ENCODE measurements at regions not wholly inside any gene's neighbourhood (a gene's known extent, or its start where the extent isn't known, plus 50 kb on each side); places are given as distances from the start of the nearest gene placed in this dataset.
A peak's percentile ranks its signal among the peaks of the same experiment; 100 is the strongest.

GRCh38 chr1:58307431-58307830 lies 239.1 kb downstream of the OMA1 start:
- Mint-ChIP-seq H3K9me3 (no peaks in the 10 kb centered on the region), H3K4me1 (no peaks in the 10 kb centered on the region), H3K4me3 (no peak overlapping the region), H3K27ac (no peak overlapping the region), H3K36me3 (no peaks in the 10 kb centered on the region)
- no peak for DNase-seq (ENCODE audit: low spot score in 2 of 2)
- no peak for ATAC-seq

DNA sequence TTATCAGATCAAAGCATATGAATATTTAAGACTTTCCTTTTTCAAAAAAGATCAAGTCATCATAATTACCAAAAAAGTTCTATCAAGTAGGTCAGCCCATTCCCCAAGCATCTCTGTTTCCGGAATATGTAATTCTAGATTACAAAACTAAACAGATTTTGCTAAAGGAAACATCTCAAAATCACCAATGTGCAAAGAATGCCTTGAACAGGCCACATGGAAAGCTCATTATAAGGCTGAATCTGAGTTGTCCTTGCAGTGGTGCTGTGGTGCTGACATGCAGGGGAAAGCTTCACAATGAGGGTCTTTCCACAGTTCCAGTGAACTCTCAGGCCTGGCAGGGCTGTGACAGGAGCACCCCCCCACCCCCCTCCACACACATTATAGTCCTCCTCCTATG lies 240.9 kb downstream of the OMA1 start:
- no peaks in the 10 kb centered on the region for H3K9me3 Mint-ChIP-seq
- H3K4me1 Mint-ChIP-seq, result peaks cover 3% of the 10 kb centered on the region
- DNase-seq (ENCODE audit: low spot score in 2 of 2) (no peak), ATAC-seq (no peak)
- no peak overlapping the region for H3K4me3 Mint-ChIP-seq
- H3K27ac Mint-ChIP-seq, result peak overlapping the region; percentile 20
- H3K36me3 Mint-ChIP-seq, result no peaks in the 10 kb centered on the region

GRCh38 chr1:58304346-58304975 lies 242.1 kb downstream of the OMA1 start:
- peaks cover 9% of the 10 kb centered on the region for H3K4me1 Mint-ChIP-seq
- ATAC-seq (no peak), DNase-seq (ENCODE audit: low spot score in 2 of 2) (no peak)
- no peak overlapping the region for H3K27ac Mint-ChIP-seq
- no peak overlapping the region for H3K4me3 Mint-ChIP-seq
- H3K9me3 Mint-ChIP-seq, result no peaks in the 10 kb centered on the region
- no peaks in the 10 kb centered on the region for H3K36me3 Mint-ChIP-seq

- Mint-ChIP-seq H3K36me3 (no peaks in the 10 kb centered on the region), H3K9me3 (no peaks in the 10 kb centered on the region), H3K4me3 (no peak overlapping the region), H3K27ac (no peak overlapping the region), H3K4me1 (peaks cover 9% of the 10 kb centered on the region)
- DNase-seq (ENCODE audit: low spot score in 2 of 2) (no peak), ATAC-seq (no peak)
Observed at GRCh38 chr1:58303841-58304240, 242.7 kb downstream of the OMA1 start.

DNA sequence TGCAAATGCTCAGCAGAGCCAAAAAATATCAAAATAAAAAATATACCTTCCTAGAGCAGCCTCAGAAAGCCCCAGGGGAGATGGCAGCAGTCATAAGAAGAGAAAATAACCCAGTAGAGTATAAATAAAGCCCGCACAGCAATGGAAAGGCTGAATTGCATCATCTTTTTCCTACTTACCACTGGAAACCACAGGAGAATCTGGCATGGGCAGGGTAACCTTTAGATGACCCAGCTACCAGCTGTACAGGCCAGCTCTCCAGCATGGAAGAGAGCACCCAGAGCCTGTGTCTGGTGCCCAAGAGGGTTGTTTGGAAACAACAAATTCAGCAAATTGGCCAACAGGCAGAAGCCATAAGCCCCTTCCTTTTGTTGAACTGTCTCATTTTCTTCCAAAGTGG lies 253.1 kb downstream of the OMA1 start:
- H3K36me3 Mint-ChIP-seq, result no peaks in the 10 kb centered on the region
- H3K27ac Mint-ChIP-seq, result no peak overlapping the region
- DNase-seq (ENCODE audit: low spot score in 2 of 2), result no peak
- no peak for ATAC-seq
- no peaks in the 10 kb centered on the region for H3K9me3 Mint-ChIP-seq
- H3K4me1 Mint-ChIP-seq, result no peaks in the 10 kb centered on the region
- no peak overlapping the region for H3K4me3 Mint-ChIP-seq

- ATAC-seq, result no peak
- Mint-ChIP-seq H3K4me1 (no peaks in the 10 kb centered on the region), H3K27ac (no peak overlapping the region), H3K36me3 (no peaks in the 10 kb centered on the region), H3K4me3 (no peak overlapping the region), H3K9me3 (no peaks in the 10 kb centered on the region)
- no peak for DNase-seq (ENCODE audit: low spot score in 2 of 2)
Observed at GRCh38 chr1:58290685-58291372, 255.7 kb downstream of the OMA1 start.

GRCh38 chr1:58288624-58289142 lies 257.8 kb downstream of the OMA1 start:
- Mint-ChIP-seq H3K9me3 (no peaks in the 10 kb centered on the region), H3K36me3 (no peaks in the 10 kb centered on the region), H3K27ac (no peak overlapping the region), H3K4me3 (no peak overlapping the region), H3K4me1 (no peaks in the 10 kb centered on the region)
- DNase-seq (ENCODE audit: low spot score in 2 of 2) (no peak), ATAC-seq (no peak)

- DNase-seq (ENCODE audit: low spot score in 2 of 2), result no peak
- Mint-ChIP-seq H3K36me3 (no peaks in the 10 kb centered on the region), H3K4me3 (no peak overlapping the region), H3K27ac (no peak overlapping the region), H3K9me3 (no peaks in the 10 kb centered on the region), H3K4me1 (no peaks in the 10 kb centered on the region)
- ATAC-seq, result no peak
Observed at GRCh38 chr1:58287894-58288623, 258.5 kb downstream of the OMA1 start.

- Mint-ChIP-seq H3K27ac (no peak overlapping the region), H3K4me3 (no peak overlapping the region), H3K36me3 (no peaks in the 10 kb centered on the region), H3K4me1 (no peaks in the 10 kb centered on the region), H3K9me3 (no peaks in the 10 kb centered on the region)
- no peak for ATAC-seq
- no peak for DNase-seq (ENCODE audit: low spot score in 2 of 2)
Observed at GRCh38 chr1:58284225-58284510, 262.4 kb downstream of the OMA1 start.

DNA sequence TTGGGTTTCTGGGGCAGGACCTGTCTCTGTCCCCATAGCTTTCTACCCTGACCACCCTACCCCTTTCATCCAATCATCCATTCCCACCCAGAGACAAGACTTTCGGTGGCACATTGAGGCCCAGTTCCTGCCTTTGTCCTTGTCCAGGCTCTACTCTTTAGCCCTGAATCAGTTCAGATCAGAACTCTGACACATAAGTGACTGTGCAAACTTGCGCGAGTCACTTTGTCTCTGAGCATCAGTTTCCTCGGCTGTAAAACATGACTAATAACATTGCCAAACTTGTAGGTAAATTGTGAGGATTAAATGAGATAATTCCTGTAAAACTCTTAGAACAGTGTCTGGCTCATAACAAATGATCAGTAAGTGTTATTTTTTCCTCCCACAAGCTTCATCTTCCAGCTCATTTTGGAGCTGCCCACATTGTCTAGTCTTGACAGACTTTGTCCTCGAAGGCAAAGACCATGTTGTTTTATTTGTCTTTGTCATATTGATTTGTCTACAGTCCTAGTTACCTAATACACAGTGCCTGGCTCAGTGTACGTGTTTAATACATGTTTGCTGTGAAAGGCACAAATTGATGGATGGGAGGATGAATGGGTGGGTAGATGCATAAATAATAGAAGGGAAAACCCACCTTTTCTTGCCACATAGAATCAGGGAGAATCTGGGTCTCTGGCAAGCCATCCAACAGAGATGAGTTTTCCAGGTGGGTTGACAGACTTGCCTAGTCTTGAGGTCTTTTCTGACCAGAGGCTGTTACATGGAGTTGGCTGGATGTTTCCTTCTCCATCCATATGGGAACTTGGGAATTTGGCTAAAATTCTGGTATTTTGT lies 262.9 kb downstream of the OMA1 start:
- Mint-ChIP-seq H3K27ac (no peak overlapping the region), H3K4me3 (no peak overlapping the region), H3K36me3 (no peaks in the 10 kb centered on the region), H3K9me3 (no peaks in the 10 kb centered on the region), H3K4me1 (no peaks in the 10 kb centered on the region)
- DNase-seq (ENCODE audit: low spot score in 2 of 2), result no peak
- no peak for ATAC-seq

GRCh38 chr1:58282623-58283387 lies 263.7 kb downstream of the OMA1 start:
- H3K9me3 Mint-ChIP-seq, result no peaks in the 10 kb centered on the region
- H3K4me3 Mint-ChIP-seq, result no peak overlapping the region
- ATAC-seq (no peak), DNase-seq (ENCODE audit: low spot score in 2 of 2) (no peak)
- H3K36me3 Mint-ChIP-seq, result no peaks in the 10 kb centered on the region
- no peak overlapping the region for H3K27ac Mint-ChIP-seq
- H3K4me1 Mint-ChIP-seq, result no peaks in the 10 kb centered on the region

GRCh38 chr1:58266242-58266641 lies 280.3 kb downstream of the OMA1 start:
- Mint-ChIP-seq H3K27ac (no peak overlapping the region), H3K36me3 (no peaks in the 10 kb centered on the region), H3K9me3 (peaks cover 2% of the 10 kb centered on the region), H3K4me1 (no peaks in the 10 kb centered on the region), H3K4me3 (no peak overlapping the region)
- no peak for ATAC-seq
- DNase-seq (ENCODE audit: low spot score in 2 of 2), result no peak

- no peak for ATAC-seq
- Mint-ChIP-seq H3K9me3 (peaks cover 2% of the 10 kb centered on the region), H3K27ac (no peak overlapping the region), H3K36me3 (no peaks in the 10 kb centered on the region), H3K4me1 (no peaks in the 10 kb centered on the region), H3K4me3 (no peak overlapping the region)
- DNase-seq (ENCODE audit: low spot score in 2 of 2), result no peak
Observed at GRCh38 chr1:58264462-58264861, 282.1 kb downstream of the OMA1 start.

DNA sequence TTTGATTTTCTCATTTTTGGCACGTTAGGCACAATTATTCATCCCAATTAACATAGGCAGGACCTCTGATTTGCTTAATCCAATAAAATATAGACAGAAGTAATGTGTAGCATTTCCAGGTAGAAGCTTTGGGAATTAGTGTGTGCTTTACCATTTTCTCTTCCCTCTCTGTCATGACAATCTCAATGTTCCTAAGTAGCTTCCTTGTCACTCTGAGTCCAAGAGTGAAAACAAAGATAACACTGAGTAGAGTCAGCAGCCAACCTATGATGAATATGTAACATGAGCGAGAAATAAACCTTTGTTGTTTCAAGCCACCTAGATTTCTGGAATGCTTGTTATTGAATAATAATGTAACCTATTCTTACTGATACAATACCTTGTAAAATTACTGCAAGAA lies 283.8 kb downstream of the OMA1 start:
- no peak for ATAC-seq
- no peak overlapping the region for H3K4me3 Mint-ChIP-seq
- H3K27ac Mint-ChIP-seq, result no peak overlapping the region
- no peaks in the 10 kb centered on the region for H3K4me1 Mint-ChIP-seq
- H3K9me3 Mint-ChIP-seq, result peaks cover 2% of the 10 kb centered on the region
- no peak for DNase-seq (ENCODE audit: low spot score in 2 of 2)
- no peaks in the 10 kb centered on the region for H3K36me3 Mint-ChIP-seq

GRCh38 chr1:58258082-58258481 lies 288.4 kb downstream of the OMA1 start:
- no peak for ATAC-seq
- Mint-ChIP-seq H3K4me3 (no peak overlapping the region), H3K4me1 (no peaks in the 10 kb centered on the region)

More at GRCh38 chr1:58258082-58258481, 288.4 kb downstream of the OMA1 start:
- Mint-ChIP-seq H3K27ac (no peak overlapping the region), H3K9me3 (no peaks in the 10 kb centered on the region), H3K36me3 (no peaks in the 10 kb centered on the region)
- DNase-seq (ENCODE audit: low spot score in 2 of 2), result no peak

All from stimulated activated effector memory CD8-positive, alpha-beta T cell treated with anti-CD3 and anti-CD28 coated beads, Interleukin-12 subunit alpha, Interleukin-12 subunit beta, amount 100 ng/mL, for 72 hours (primary cell).